Liver (tissue), 8 donors: ENCODE measurements at regions not wholly inside any gene's neighbourhood (a gene's known extent, or its start where the extent isn't known, plus 50 kb on each side); places are given as distances from the start of the nearest gene placed in this dataset.

ENCODE experiments used
- DNase-seq: peaks from one replicate; pipeline ENCODE4 v3.0.0-alpha.2; 2017; ENCODE audit warnings: low spot score
- H3K27ac ChIP-seq, 2 donors: one replicate each; pipeline ENCODE4 v1.7.0; 2013; ENCODE audit warnings: inconsistent platforms in 2 of 2, low read length in 2 of 2, control low read depth in 1 of 2, low read depth in 1 of 2, mild to moderate bottlenecking in 1 of 2
- H3K27me3 ChIP-seq, 4 donors: one replicate each; pipeline versions ENCODE4 v1.6.1 to v1.7.0; 2013; ENCODE audit warnings: low read length in 3 of 4, inconsistent platforms in 1 of 4, mild to moderate bottlenecking in 1 of 4, moderate library complexity in 1 of 4; ENCODE audit not compliant: control insufficient read depth in 4 of 4, insufficient read depth in 4 of 4
- H3K36me3 ChIP-seq, 4 donors: one replicate each; pipeline versions ENCODE4 v1.6.1 to v1.7.0; 2013; ENCODE audit warnings: low read length in 3 of 4, mild to moderate bottlenecking in 3 of 4, low read depth in 1 of 4, moderate library complexity in 1 of 4; ENCODE audit not compliant: control insufficient read depth in 4 of 4, insufficient read depth in 3 of 4
- H3K4me1 ChIP-seq, 4 donors: one replicate each; pipeline versions ENCODE4 v1.6.1 to v1.7.0; 2013; ENCODE audit warnings: low read length in 3 of 4, mild to moderate bottlenecking in 3 of 4, moderate library complexity in 1 of 4; ENCODE audit not compliant: control insufficient read depth in 4 of 4, insufficient read depth in 4 of 4
- H3K4me3 ChIP-seq, 3 donors: one replicate each; pipeline versions ENCODE4 v1.6.1 to v1.7.0; 2013; ENCODE audit warnings: low read length in 3 of 3, control low read depth in 1 of 3, low read depth in 1 of 3, mild to moderate bottlenecking in 1 of 3
- H3K9ac ChIP-seq, 2 donors: one replicate each; pipeline ENCODE4 v1.7.0; 2013; ENCODE audit warnings: low read length in 2 of 2, mild to moderate bottlenecking in 2 of 2, moderate library complexity in 2 of 2, control low read depth in 1 of 2, low read depth in 1 of 2
- H3K9me3 ChIP-seq, 4 donors: one replicate each; pipeline versions ENCODE4 v1.6.1 to v1.7.0; 2013; ENCODE audit warnings: low read length in 3 of 4; ENCODE audit not compliant: control insufficient read depth in 4 of 4
- ATF3 ChIP-seq: IDR thresholded peaks from 2 replicates; pipeline ENCODE4 v1.6.1; 2016; ENCODE audit warnings: antibody characterized with exemption
- CTCF ChIP-seq: fragments of 150-350 bp; IDR thresholded peaks from 2 replicates; pipeline ENCODE4 v1.5.1; 2017; ENCODE audit warnings: improper control_type of control experiment, low read depth, low read length; ENCODE audit not compliant: missing input control
- EGR1 ChIP-seq, 2 donors: IDR thresholded peaks; 2 replicates each; pipeline ENCODE4 v1.6.1; 2016 to 2018; ENCODE audit warnings: antibody characterized with exemption in 2 of 2, low read depth in 2 of 2
- FOXA1 ChIP-seq: IDR thresholded peaks from 2 replicates; pipeline ENCODE4 v1.6.1; 2016; ENCODE audit warnings: antibody characterized with exemption
- FOXA2 ChIP-seq: IDR thresholded peaks from 2 replicates; pipeline ENCODE4 v1.6.1; 2016; ENCODE audit warnings: antibody characterized with exemption
- GABPA ChIP-seq, 2 donors: IDR thresholded peaks in 1 of 2; conservative IDR thresholded peaks in 1 of 2; 2 replicates each; pipeline ENCODE4 v1.6.1; 2016; ENCODE audit warnings: antibody characterized with exemption in 2 of 2, mild to moderate bottlenecking in 1 of 2, moderate library complexity in 1 of 2
- HNF4A ChIP-seq, 2 donors: conservative IDR thresholded peaks; 2 replicates each; pipeline ENCODE4 v1.6.1; 2016; ENCODE audit warnings: antibody characterized with exemption in 2 of 2, mild to moderate bottlenecking in 2 of 2
- HNF4G ChIP-seq: IDR thresholded peaks from 2 replicates; pipeline ENCODE4 v1.6.1; 2016; ENCODE audit warnings: antibody characterized with exemption
- JUND ChIP-seq, 2 donors: IDR thresholded peaks; 2 replicates each; pipeline ENCODE4 v1.6.1; 2016; ENCODE audit warnings: antibody characterized with exemption in 2 of 2
- MAX ChIP-seq: IDR thresholded peaks from 2 replicates; pipeline ENCODE4 v1.6.1; 2016; ENCODE audit warnings: antibody characterized with exemption
- NR2F2 ChIP-seq: IDR thresholded peaks from 2 replicates; pipeline ENCODE4 v1.6.1; 2016; ENCODE audit warnings: antibody characterized with exemption
- RAD21 ChIP-seq, 2 donors: IDR thresholded peaks; 2 replicates each; pipeline ENCODE4 v1.6.1; 2016; ENCODE audit warnings: antibody characterized with exemption in 2 of 2, mild to moderate bottlenecking in 2 of 2
- REST ChIP-seq: IDR thresholded peaks from 2 replicates; pipeline ENCODE4 v1.6.1; 2016; ENCODE audit warnings: antibody characterized with exemption, mild to moderate bottlenecking
- RXRA ChIP-seq, 2 donors: IDR thresholded peaks; 2 replicates each; pipeline ENCODE4 v1.6.1; 2017 to 2018; ENCODE audit warnings: antibody characterized with exemption in 2 of 2, mild to moderate bottlenecking in 1 of 2
- SP1 ChIP-seq: IDR thresholded peaks from 2 replicates; pipeline ENCODE4 v1.6.1; 2018; ENCODE audit warnings: antibody characterized with exemption, mild to moderate bottlenecking
- TAF1 ChIP-seq: conservative IDR thresholded peaks from 2 replicates; pipeline ENCODE4 v1.6.1; 2016; ENCODE audit warnings: antibody characterized with exemption, mild to moderate bottlenecking
- YY1 ChIP-seq: IDR thresholded peaks from 2 replicates; pipeline ENCODE4 v1.6.1; 2016; ENCODE audit warnings: antibody characterized with exemption, mild to moderate bottlenecking
- ZBTB33 ChIP-seq: IDR thresholded peaks from 2 replicates; pipeline ENCODE4 v1.6.1; 2016; ENCODE audit warnings: antibody characterized with exemption
- WGBS: extraction: QIAGEN DNeasy Blood & Tissue Kit; methylation state at CpG from one replicate; pipeline ENCODE4 v1.1.7; 2013; 5-methylcytosine and 5-hydroxymethylcytosine counted together
- donor health status: healthy.
- donor health status: healthy.
- donor health status: healthy.
- donor health status: healthy.
- donor health status: healthy.

GRCh38 chr3:190790185-190790584, 72.3 kb downstream of the GMNC start:
- WGBS: 68% methylated on average over 1 of the region's 1 CpG
- Histone ChIP-seq H3K4me1 (no peaks in the 10 kb centered on the region), H3K9me3 (no peaks in the 10 kb centered on the region), H3K9ac (no peak overlapping the region), H3K27ac (no peak overlapping the region), H3K4me3 (no peak overlapping the region), H3K27me3 (no peaks in the 10 kb centered on the region), H3K36me3 (no peaks in the 10 kb centered on the region)
- no peak for DNase-seq
- TF ChIP-seq CTCF: no peak
- no peak for TF ChIP-seq ATF3
- TF ChIP-seq GABPA (IDR thresholded peaks at IDR 0.05 in 1 of 2, conservative IDR thresholded peaks at IDR 0.05 in 1 of 2): no peak
- TF ChIP-seq TAF1: no peak
- TF ChIP-seq JUND (IDR thresholded peaks at IDR 0.05): no peak
- no peak for TF ChIP-seq FOXA1
- TF ChIP-seq ZBTB33: no peak
- TF ChIP-seq EGR1 (IDR thresholded peaks at IDR 0.05; ENCODE audit: low read depth in 2 of 2): no peak
- TF ChIP-seq RAD21 (IDR thresholded peaks at IDR 0.05): no peak
- no peak for TF ChIP-seq MAX
- TF ChIP-seq YY1: no peak
- no peak for TF ChIP-seq RXRA (IDR thresholded peaks at IDR 0.05)
- no peak for TF ChIP-seq SP1
- TF ChIP-seq NR2F2: no peak
- no peak for TF ChIP-seq REST
- TF ChIP-seq HNF4A (conservative IDR thresholded peaks at IDR 0.05): no peak

GRCh38 chr3:190786898-190787297, 75.6 kb downstream of the GMNC start:
- H3K9me3 ChIP-seq: no peaks in the 10 kb centered on the region
- H3K27ac ChIP-seq: no peak overlapping the region
- H3K4me3 ChIP-seq: no peak overlapping the region
- no peaks in the 10 kb centered on the region for H3K36me3 ChIP-seq
- H3K4me1 ChIP-seq: no peaks in the 10 kb centered on the region
- no peak for DNase-seq
- WGBS: 89% methylated on average over 3 of the region's 3 CpGs
- no peaks in the 10 kb centered on the region for H3K27me3 ChIP-seq
- H3K9ac ChIP-seq: no peak overlapping the region
- TF ChIP-seq TAF1 (no peak), EGR1 (IDR thresholded peaks at IDR 0.05; ENCODE audit: low read depth in 2 of 2) (no peak), FOXA1 (no peak), RAD21 (IDR thresholded peaks at IDR 0.05) (no peak), HNF4G (no peak), CTCF (no peak), MAX (no peak), NR2F2 (no peak), REST (no peak), FOXA2 (no peak), HNF4A (conservative IDR thresholded peaks at IDR 0.05) (no peak), RXRA (IDR thresholded peaks at IDR 0.05) (no peak)
